Tibial nerve (tissue), 4 donors: ENCODE measurements at regions not wholly inside any gene's neighbourhood (a gene's known extent, or its start where the extent isn't known, plus 50 kb on each side); places are given as distances from the start of the nearest gene placed in this dataset.
"Not testable (repeated sequence)": the region's sequence is repeated elsewhere in the genome, so short reads cannot be mapped to it uniquely, and the experiment has no call there.

ENCODE experiments used
- DNase-seq, 2 donors: peaks; one replicate each; pipeline ENCODE4 v3.0.0-alpha.2; 2019; ENCODE audit warnings: low spot score in 2 of 2
- H3K27ac ChIP-seq, 4 donors: fragments of 200-600 bp; sonication (generic) in 3 of 4; one replicate each; pipeline ENCODE4 v1.5.1; 2017 to 2019; ENCODE audit warnings: mild to moderate bottlenecking in 1 of 4
- H3K27me3 ChIP-seq, 2 donors: fragments of 200-600 bp; sonication (generic) in 1 of 2; one replicate each; pipeline versions ENCODE4 v1.5.1 to v1.6.0; 2017 to 2019
- H3K36me3 ChIP-seq, 3 donors: fragments of 200-600 bp; sonication (generic); one replicate each; pipeline ENCODE4 v1.5.1; 2018 to 2019
- H3K4me1 ChIP-seq, 4 donors: fragments of 200-600 bp; sonication (generic) in 3 of 4; one replicate each; pipeline ENCODE4 v1.5.1; 2017 to 2019
- H3K4me3 ChIP-seq, 4 donors: fragments of 200-600 bp; sonication (generic) in 3 of 4; one replicate each; pipeline ENCODE4 v1.5.1; 2017 to 2019; ENCODE audit warnings: mild to moderate bottlenecking in 1 of 4, moderate library complexity in 1 of 4
- H3K9me3 ChIP-seq, 4 donors: fragments of 200-600 bp; sonication (generic) in 3 of 4; one replicate each; pipeline ENCODE4 v1.5.1; 2017 to 2019
- CTCF ChIP-seq, 5 experiments: fragments of 200-600 bp in 3 of 5; fragments of 450-650 bp in 2 of 5; sonication (generic) in 3 of 5; IDR thresholded peaks; one replicate each; pipeline ENCODE4 v1.5.1; 2016 to 2019; ENCODE audit warnings: antibody characterized with exemption in 5 of 5, mild to moderate bottlenecking in 3 of 5, moderate library complexity in 2 of 5
- EP300 ChIP-seq, 2 donors: sonication (generic); formaldehyde crosslinking; IDR thresholded peaks; one replicate each; pipeline ENCODE4 v1.6.1; 2017; ENCODE audit warnings: antibody characterized with exemption in 2 of 2, mild to moderate bottlenecking in 1 of 2
- POLR2A ChIP-seq, 2 donors: fragments of 450-650 bp; IDR thresholded peaks; one replicate each; pipeline ENCODE4 v1.6.1; 2017; ENCODE audit warnings: antibody characterized with exemption in 2 of 2, mild to moderate bottlenecking in 2 of 2, moderate library complexity in 2 of 2
- WGBS, 2 donors: methylation state at CpG; one replicate each; pipeline ENCODE4 v1.1.5; 2018; 5-methylcytosine and 5-hydroxymethylcytosine counted together

- Histone ChIP-seq H3K4me1 (peaks cover 0 to 5% (median 0%) of the 10 kb centered on the region in 4 donors), H3K9me3 (no peaks in the 10 kb centered on the region), H3K27ac (no peak overlapping the region), H3K4me3 (no peak overlapping the region), H3K27me3 (no peaks in the 10 kb centered on the region), H3K36me3 (no peaks in the 10 kb centered on the region)
- WGBS, 2 donors, result 48 to 64% methylated on average over 2 of the region's 2 CpGs
- TF ChIP-seq CTCF (IDR thresholded peaks at IDR 0.05) (no peak), EP300 (IDR thresholded peaks at IDR 0.05) (no peak), POLR2A (IDR thresholded peaks at IDR 0.05) (no peak)
- no peak for DNase-seq
Observed at GRCh38 chr13:79896851-79897250, 415.9 kb downstream of the NDFIP2 start.

DNA sequence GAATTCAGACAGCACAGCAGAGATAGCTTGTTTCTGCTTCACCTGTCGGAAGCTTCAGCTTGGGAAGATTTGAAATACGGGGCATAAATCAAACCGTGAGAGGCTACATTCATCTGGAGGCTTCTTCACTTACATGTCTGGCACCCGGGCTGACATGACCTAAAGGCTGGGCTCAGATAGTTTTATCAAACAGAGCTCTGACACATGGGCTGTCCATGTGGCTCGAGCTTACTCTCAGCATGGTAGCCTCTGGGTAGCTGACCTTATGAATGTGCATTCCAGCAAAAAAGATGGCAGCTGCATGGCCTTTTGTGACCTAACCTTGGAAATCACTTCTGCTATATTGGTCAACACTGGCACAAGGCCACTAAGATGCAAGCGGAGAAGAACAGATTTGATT is 414.5 kb downstream of the NDFIP2 start:
- 82 to 87% methylated on average over 6 of the region's 6 CpGs for whole genome bisulfite sequencing, 2 donors
- no peak overlapping the region for H3K4me3 ChIP-seq
- TF ChIP-seq CTCF (IDR thresholded peaks at IDR 0.05) (no peak), EP300 (IDR thresholded peaks at IDR 0.05) (no peak), POLR2A (IDR thresholded peaks at IDR 0.05) (no peak)
- no peaks in the 10 kb centered on the region for H3K4me1 ChIP-seq
- H3K36me3 ChIP-seq, result no peaks in the 10 kb centered on the region
- H3K27ac ChIP-seq, result no peak overlapping the region
- no peaks in the 10 kb centered on the region for H3K27me3 ChIP-seq
- no peak for DNase-seq
- no peaks in the 10 kb centered on the region for H3K9me3 ChIP-seq

GRCh38 chr13:79887278-79887677 is 406.3 kb downstream of the NDFIP2 start:
- not testable (repeated sequence) for H3K9me3 ChIP-seq, H3K4me3 ChIP-seq, H3K36me3 ChIP-seq, H3K4me1 ChIP-seq, H3K27ac ChIP-seq, H3K27me3 ChIP-seq, DNase-seq
- 83 to 94% methylated on average over 5 to 7 of the region's 8 CpGs for WGBS, 2 donors

DNA sequence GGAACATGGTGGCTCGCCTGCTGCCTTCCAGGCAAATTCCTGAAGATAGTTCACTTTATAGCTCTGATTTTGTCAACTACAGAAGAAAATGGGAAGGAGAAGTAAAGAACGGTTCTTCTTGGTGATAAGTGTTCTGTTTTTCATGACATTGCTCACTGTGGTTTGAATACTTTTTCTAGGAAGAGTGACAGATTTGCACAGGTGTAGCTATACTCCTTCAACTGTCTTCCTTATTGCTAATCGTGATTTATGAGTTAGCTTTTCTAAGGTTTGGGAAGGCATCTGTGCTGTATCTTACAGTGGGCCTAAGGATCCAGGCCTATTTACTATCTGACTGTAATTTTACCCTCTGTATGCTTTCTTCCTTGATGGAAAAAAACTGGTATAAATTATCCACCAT is 405.6 kb downstream of the NDFIP2 start:
- H3K4me3 ChIP-seq, result no peak overlapping the region
- TF ChIP-seq POLR2A (IDR thresholded peaks at IDR 0.05), result no peak
- TF ChIP-seq EP300 (IDR thresholded peaks at IDR 0.05), result no peak
- no peak for TF ChIP-seq CTCF (IDR thresholded peaks at IDR 0.05)
- DNase-seq, result no peak
- H3K27ac ChIP-seq, result no peak overlapping the region
- H3K27me3 ChIP-seq, result no peaks in the 10 kb centered on the region
- no peaks in the 10 kb centered on the region for H3K4me1 ChIP-seq
- WGBS, 2 donors, result 60 to 81% methylated on average over 3 of the region's 3 CpGs
- H3K9me3 ChIP-seq, result no peaks in the 10 kb centered on the region
- H3K36me3 ChIP-seq, result no peaks in the 10 kb centered on the region

- no peak for DNase-seq
- Histone ChIP-seq H3K36me3 (no peaks in the 10 kb centered on the region), H3K27me3 (no peaks in the 10 kb centered on the region), H3K9me3 (no peaks in the 10 kb centered on the region), H3K4me1 (no peaks in the 10 kb centered on the region), H3K27ac (no peak overlapping the region), H3K4me3 (no peak overlapping the region)
- TF ChIP-seq CTCF (IDR thresholded peaks at IDR 0.05), result no peak
- TF ChIP-seq POLR2A (IDR thresholded peaks at IDR 0.05), result no peak
- no peak for TF ChIP-seq EP300 (IDR thresholded peaks at IDR 0.05)
- 75 to 80% methylated on average over 2 of the region's 2 CpGs for WGBS, 2 donors
Observed at GRCh38 chr13:79884890-79885289, 403.9 kb downstream of the NDFIP2 start.

DNA sequence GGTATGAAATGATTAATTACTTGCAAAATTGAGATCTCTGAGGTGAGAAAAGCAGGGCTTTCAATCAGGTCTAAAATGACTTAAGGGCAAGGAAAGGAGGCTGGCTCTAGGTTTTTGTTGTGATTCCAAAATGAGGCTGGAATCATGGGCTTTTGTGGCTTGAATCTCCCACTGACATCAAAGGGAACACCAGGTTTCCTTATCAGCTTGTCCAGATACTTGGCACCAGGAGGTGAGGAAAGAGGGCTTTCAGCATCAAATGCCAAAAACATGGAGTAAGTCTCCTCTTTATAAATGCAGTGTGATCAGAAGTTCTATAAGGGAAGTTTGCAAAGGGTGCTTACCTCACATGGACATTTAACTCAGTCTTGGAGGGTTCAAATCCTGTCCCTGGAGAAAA is 402.3 kb downstream of the NDFIP2 start:
- TF ChIP-seq POLR2A (IDR thresholded peaks at IDR 0.05), result no peak
- no peaks in the 10 kb centered on the region for H3K4me1 ChIP-seq
- no peak overlapping the region for H3K4me3 ChIP-seq
- no peak overlapping the region for H3K27ac ChIP-seq
- no peaks in the 10 kb centered on the region for H3K27me3 ChIP-seq
- DNase-seq, result no peak
- no peaks in the 10 kb centered on the region for H3K9me3 ChIP-seq
- H3K36me3 ChIP-seq, result no peaks in the 10 kb centered on the region
